Ectodermal cell (in vitro differentiated cells): ENCODE measurements at regions not wholly inside any gene's neighbourhood (a gene's known extent, or its start where the extent isn't known, plus 50 kb on each side); places are given as distances from the start of the nearest gene placed in this dataset.

Source experiments
- H3K27ac ChIP-seq: 2 replicates; pipeline ENCODE4 v1.7.0; 2013; ENCODE audit warnings: mild to moderate bottlenecking, low read depth, low read length; ENCODE audit not compliant: insufficient read depth, poor library complexity, severe bottlenecking
- H3K27me3 ChIP-seq: 2 replicates; pipeline ENCODE4 v1.7.0; 2013; ENCODE audit warnings: mild to moderate bottlenecking, low read length; ENCODE audit not compliant: insufficient read depth, control insufficient read depth, poor library complexity, severe bottlenecking
- H3K36me3 ChIP-seq: one replicate; pipeline ENCODE4 v1.7.0; 2013; ENCODE audit warnings: low read length; ENCODE audit not compliant: control insufficient read depth, insufficient read depth
- H3K4me1 ChIP-seq: one replicate; pipeline ENCODE4 v1.7.0; 2013; ENCODE audit warnings: low read length; ENCODE audit not compliant: control insufficient read depth, insufficient read depth
- H3K4me3 ChIP-seq: 2 replicates; pipeline ENCODE4 v1.7.0; 2013; ENCODE audit warnings: low read depth, low read length, control low read depth; ENCODE audit not compliant: insufficient read depth
- H3K9me3 ChIP-seq: 2 replicates; pipeline ENCODE4 v1.7.0; 2013; ENCODE audit warnings: mild to moderate bottlenecking, low read length, moderate library complexity; ENCODE audit not compliant: control insufficient read depth
- WGBS, 2 experiments: methylation state at CpG; one replicate each; pipeline ENCODE4 v1.1.7; 2013; ENCODE audit warnings: missing lambda C conversion rate in 2 of 2; 5-methylcytosine and 5-hydroxymethylcytosine counted together

GRCh38 chr2:62296832-62297623, 101.1 kb downstream of the B3GNT2 start:
- Histone ChIP-seq H3K36me3 (no peaks in the 10 kb centered on the region), H3K27me3 (no peaks in the 10 kb centered on the region), H3K4me1 (peaks cover 8% of the 10 kb centered on the region), H3K9me3 (no peaks in the 10 kb centered on the region), H3K4me3 (no peak overlapping the region), H3K27ac (no peak overlapping the region)
- WGBS, 2 experiments, result 94% methylated on average over 8 of the region's 8 CpGs

GRCh38 chr2:62296034-62296831, 100.3 kb downstream of the B3GNT2 start:
- no peak overlapping the region for H3K4me3 ChIP-seq
- H3K4me1 ChIP-seq, result peaks cover 8% of the 10 kb centered on the region
- WGBS, 2 experiments, result 92% methylated on average over 19 of the region's 19 CpGs
- no peaks in the 10 kb centered on the region for H3K27me3 ChIP-seq
- no peaks in the 10 kb centered on the region for H3K36me3 ChIP-seq
- H3K9me3 ChIP-seq, result no peaks in the 10 kb centered on the region
- H3K27ac ChIP-seq, result no peak overlapping the region

- Histone ChIP-seq H3K36me3 (no peaks in the 10 kb centered on the region), H3K4me1 (peaks cover 8% of the 10 kb centered on the region), H3K4me3 (no peak overlapping the region), H3K27ac (no peak overlapping the region), H3K27me3 (no peaks in the 10 kb centered on the region), H3K9me3 (no peaks in the 10 kb centered on the region)
- 52 to 54% methylated on average over 18 of the region's 18 CpGs for WGBS, 2 experiments
These were observed 97.8 kb downstream of the B3GNT2 start for GRCh38 chr2:62293490-62294271.

- no peaks in the 10 kb centered on the region for H3K36me3 ChIP-seq
- no peak overlapping the region for H3K4me3 ChIP-seq
- H3K27ac ChIP-seq, result no peak overlapping the region
- no peaks in the 10 kb centered on the region for H3K9me3 ChIP-seq
- H3K4me1 ChIP-seq, result peaks cover 8% of the 10 kb centered on the region
- H3K27me3 ChIP-seq, result no peaks in the 10 kb centered on the region
- WGBS, 2 experiments, result 94 to 95% methylated on average over 6 of the region's 6 CpGs
These were observed 97.2 kb downstream of the B3GNT2 start for GRCh38 chr2:62293151-62293489.

- Histone ChIP-seq H3K4me3 (no peak overlapping the region), H3K27ac (no peak overlapping the region), H3K4me1 (peaks cover 8% of the 10 kb centered on the region), H3K27me3 (no peaks in the 10 kb centered on the region), H3K9me3 (no peaks in the 10 kb centered on the region), H3K36me3 (no peaks in the 10 kb centered on the region)
- WGBS, 2 experiments, result 96 to 97% methylated on average over 4 of the region's 4 CpGs
These were observed 96.3 kb downstream of the B3GNT2 start for GRCh38 chr2:62292190-62292589.

- H3K27me3 ChIP-seq, result no peaks in the 10 kb centered on the region
- 95 to 96% methylated on average over 7 of the region's 7 CpGs for WGBS, 2 experiments
These were observed 95.7 kb downstream of the B3GNT2 start for GRCh38 chr2:62291517-62292137.

GRCh38 chr2:62291052-62291451, 95.1 kb downstream of the B3GNT2 start:
- Histone ChIP-seq H3K36me3 (no peaks in the 10 kb centered on the region), H3K4me3 (no peak overlapping the region), H3K27me3 (no peaks in the 10 kb centered on the region), H3K27ac (no peak overlapping the region), H3K9me3 (no peaks in the 10 kb centered on the region), H3K4me1 (peaks cover 8% of the 10 kb centered on the region)
- WGBS, 2 experiments, result 91 to 92% methylated on average over 1 of the region's 1 CpG

More at GRCh38 chr2:62291517-62292137, 95.7 kb downstream of the B3GNT2 start:
- H3K27ac ChIP-seq, result no peak overlapping the region
- no peaks in the 10 kb centered on the region for H3K9me3 ChIP-seq
- no peak overlapping the region for H3K4me3 ChIP-seq
- H3K4me1 ChIP-seq, result peaks cover 8% of the 10 kb centered on the region
- H3K36me3 ChIP-seq, result no peaks in the 10 kb centered on the region

- H3K27me3 ChIP-seq, result no peaks in the 10 kb centered on the region
- H3K9me3 ChIP-seq, result no peaks in the 10 kb centered on the region
- H3K4me1 ChIP-seq, result peaks cover 2% of the 10 kb centered on the region
- H3K27ac ChIP-seq, result no peak overlapping the region
- H3K36me3 ChIP-seq, result no peaks in the 10 kb centered on the region
- no peak overlapping the region for H3K4me3 ChIP-seq
- 85 to 88% methylated on average over 8 of the region's 8 CpGs for WGBS, 2 experiments
These were observed 92.3 kb downstream of the B3GNT2 start for GRCh38 chr2:62287899-62288880.

- H3K9me3 ChIP-seq, result no peaks in the 10 kb centered on the region
- no peak overlapping the region for H3K27ac ChIP-seq
- WGBS, 2 experiments, result 95 to 96% methylated on average over 5 of the region's 5 CpGs
- H3K27me3 ChIP-seq, result no peaks in the 10 kb centered on the region
- H3K4me1 ChIP-seq, result no peaks in the 10 kb centered on the region
- no peak overlapping the region for H3K4me3 ChIP-seq
- H3K36me3 ChIP-seq, result no peaks in the 10 kb centered on the region
These were observed 91.4 kb downstream of the B3GNT2 start for GRCh38 chr2:62287282-62287681.
